ENCODE measurements at regions not wholly inside any gene's neighbourhood (a gene's known extent, or its start where the extent isn't known, plus 50 kb on each side); places are given as distances from the start of the nearest gene placed in this dataset.
"Not testable (repeated sequence)": the region's sequence is repeated elsewhere in the genome, so short reads cannot be mapped to it uniquely, and the experiment has no call there.

GRCh38 chr13:100951016-100951415 lies 276.4 kb upstream of the TMTC4 start:
- DNase-seq (ENCODE audit: low spot score): no peak
- TF ChIP-seq, protein P1, sequence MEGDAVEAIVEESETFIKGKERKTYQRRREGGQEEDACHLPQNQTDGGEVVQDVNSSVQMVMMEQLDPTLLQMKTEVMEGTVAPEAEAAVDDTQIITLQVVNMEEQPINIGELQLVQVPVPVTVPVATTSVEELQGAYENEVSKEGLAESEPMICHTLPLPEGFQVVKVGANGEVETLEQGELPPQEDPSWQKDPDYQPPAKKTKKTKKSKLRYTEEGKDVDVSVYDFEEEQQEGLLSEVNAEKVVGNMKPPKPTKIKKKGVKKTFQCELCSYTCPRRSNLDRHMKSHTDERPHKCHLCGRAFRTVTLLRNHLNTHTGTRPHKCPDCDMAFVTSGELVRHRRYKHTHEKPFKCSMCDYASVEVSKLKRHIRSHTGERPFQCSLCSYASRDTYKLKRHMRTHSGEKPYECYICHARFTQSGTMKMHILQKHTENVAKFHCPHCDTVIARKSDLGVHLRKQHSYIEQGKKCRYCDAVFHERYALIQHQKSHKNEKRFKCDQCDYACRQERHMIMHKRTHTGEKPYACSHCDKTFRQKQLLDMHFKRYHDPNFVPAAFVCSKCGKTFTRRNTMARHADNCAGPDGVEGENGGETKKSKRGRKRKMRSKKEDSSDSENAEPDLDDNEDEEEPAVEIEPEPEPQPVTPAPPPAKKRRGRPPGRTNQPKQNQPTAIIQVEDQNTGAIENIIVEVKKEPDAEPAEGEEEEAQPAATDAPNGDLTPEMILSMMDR (IDR thresholded peaks at IDR 0.05): no peak
- Mint-ChIP-seq H3K9me3 (ENCODE audit: low read depth) (peaks cover 2% of the 10 kb centered on the region), H3K27me3 (ENCODE audit: low read depth) (no peaks in the 10 kb centered on the region), H3K27ac (ENCODE audit: unreplicated experiment) (no peak overlapping the region), H3K4me3 (ENCODE audit: unreplicated experiment) (no peak overlapping the region), H3K36me3 (ENCODE audit: low read depth) (peaks cover 1% of the 10 kb centered on the region), H3K4me1 (ENCODE audit: low read depth) (peaks cover 4% of the 10 kb centered on the region)

- not testable (repeated sequence) for H3K27me3 Mint-ChIP-seq (ENCODE audit: low read depth); H3K4me1 Mint-ChIP-seq (ENCODE audit: low read depth); H3K36me3 Mint-ChIP-seq (ENCODE audit: low read depth); H3K27ac Mint-ChIP-seq (ENCODE audit: unreplicated experiment); H3K4me3 Mint-ChIP-seq (ENCODE audit: unreplicated experiment); DNase-seq (ENCODE audit: low spot score); H3K9me3 Mint-ChIP-seq (ENCODE audit: low read depth)
These were observed 274.3 kb upstream of the TMTC4 start for GRCh38 chr13:100948937-100949336.

- H3K27ac Mint-ChIP-seq (ENCODE audit: unreplicated experiment): no peak overlapping the region
- no peaks in the 10 kb centered on the region for H3K27me3 Mint-ChIP-seq (ENCODE audit: low read depth)
- peaks cover 4% of the 10 kb centered on the region for H3K9me3 Mint-ChIP-seq (ENCODE audit: low read depth)
- TF ChIP-seq, protein P1 (IDR thresholded peaks at IDR 0.05): no peak
- DNase-seq (ENCODE audit: low spot score): no peak
- H3K4me3 Mint-ChIP-seq (ENCODE audit: unreplicated experiment): no peak overlapping the region
- H3K36me3 Mint-ChIP-seq (ENCODE audit: low read depth): peaks cover 1% of the 10 kb centered on the region
- no peaks in the 10 kb centered on the region for H3K4me1 Mint-ChIP-seq (ENCODE audit: low read depth)
These were observed 272.0 kb upstream of the TMTC4 start for GRCh38 chr13:100946588-100946987.

DNA sequence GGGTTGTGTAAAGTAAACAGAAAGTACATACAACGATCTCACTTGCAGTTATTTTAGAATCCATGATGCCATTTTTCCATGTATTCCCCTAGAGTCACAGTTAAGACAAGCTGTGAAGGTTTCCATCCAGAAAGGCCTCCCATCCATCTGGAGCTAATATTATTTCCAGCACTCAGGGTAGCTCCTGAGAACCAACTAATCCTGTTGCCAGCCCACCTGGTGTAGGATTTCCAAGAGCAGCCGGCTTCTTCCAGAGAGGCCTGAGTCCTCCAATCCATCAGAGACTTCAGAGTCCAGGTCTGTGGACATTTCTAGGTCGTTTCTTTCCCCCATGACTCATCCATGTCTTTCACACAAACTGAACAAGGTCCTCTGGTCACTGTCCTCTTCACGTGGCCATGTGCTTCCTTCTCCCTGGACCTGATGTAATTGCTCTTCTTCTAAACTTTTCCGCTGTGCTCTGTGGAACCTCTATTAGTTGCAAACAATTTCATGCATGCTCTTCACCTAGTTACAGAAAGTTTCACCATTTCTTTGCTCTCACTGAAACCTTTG lies 270.3 kb upstream of the TMTC4 start:
- no peak overlapping the region for H3K4me3 Mint-ChIP-seq (ENCODE audit: unreplicated experiment)
- no peak overlapping the region for H3K27ac Mint-ChIP-seq (ENCODE audit: unreplicated experiment)
- H3K9me3 Mint-ChIP-seq (ENCODE audit: low read depth): peaks cover 4% of the 10 kb centered on the region
- H3K27me3 Mint-ChIP-seq (ENCODE audit: low read depth): no peaks in the 10 kb centered on the region
- DNase-seq (ENCODE audit: low spot score): no peak
- TF ChIP-seq, protein P1 (IDR thresholded peaks at IDR 0.05): no peak
- peaks cover 1% of the 10 kb centered on the region for H3K36me3 Mint-ChIP-seq (ENCODE audit: low read depth)
- H3K4me1 Mint-ChIP-seq (ENCODE audit: low read depth): no peaks in the 10 kb centered on the region

DNA sequence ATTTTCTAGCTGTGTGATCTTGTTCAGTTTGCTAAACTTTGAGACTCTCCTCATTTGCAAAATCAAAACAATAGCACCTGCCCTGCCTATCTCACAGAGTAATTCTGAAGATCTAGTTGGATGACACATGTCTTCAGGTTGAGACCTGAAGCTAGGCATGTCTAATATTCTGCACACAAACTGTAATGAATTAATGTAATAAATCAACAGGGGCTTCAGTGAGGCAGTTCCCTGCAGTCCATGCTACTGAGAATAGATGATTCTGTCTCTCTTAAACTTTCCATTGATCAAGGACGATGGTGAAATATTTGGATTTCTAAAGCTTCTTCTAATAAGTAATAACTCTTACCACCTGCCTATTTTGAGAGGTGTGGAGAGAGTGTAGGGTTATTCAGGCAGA lies 268.1 kb upstream of the TMTC4 start:
- Mint-ChIP-seq H3K27ac (ENCODE audit: unreplicated experiment) (no peak overlapping the region), H3K9me3 (ENCODE audit: low read depth) (peaks cover 4% of the 10 kb centered on the region), H3K36me3 (ENCODE audit: low read depth) (peaks cover under 1% of the 10 kb centered on the region), H3K4me1 (ENCODE audit: low read depth) (no peaks in the 10 kb centered on the region), H3K4me3 (ENCODE audit: unreplicated experiment) (no peak overlapping the region), H3K27me3 (ENCODE audit: low read depth) (no peaks in the 10 kb centered on the region)
- DNase-seq (ENCODE audit: low spot score): no peak
- TF ChIP-seq, protein P1 (IDR thresholded peaks at IDR 0.05): no peak
